HFFc6 (cell line): ENCODE measurements at regions not wholly inside any gene's neighbourhood (a gene's known extent, or its start where the extent isn't known, plus 50 kb on each side); places are given as distances from the start of the nearest gene placed in this dataset.

ENCODE experiments used
- DNase-seq: peaks from one replicate; pipeline ENCODE4 v3.0.0-alpha.2; 2018
- H3K27ac Mint-ChIP-seq: 2 replicates; pipeline ENCODE4 v1.8.0; 2020; ENCODE audit warnings: mild to moderate bottlenecking, mixed read lengths
- H3K27me3 Mint-ChIP-seq: 2 replicates; pipeline ENCODE4 v1.8.0; 2021; ENCODE audit warnings: mild to moderate bottlenecking, moderate library complexity, mixed read lengths; ENCODE audit not compliant: insufficient read depth
- H3K36me3 Mint-ChIP-seq: 2 replicates; pipeline ENCODE4 v1.8.0; 2021; ENCODE audit warnings: low read depth, mixed read lengths
- H3K4me1 Mint-ChIP-seq: 2 replicates; pipeline ENCODE4 v1.8.0; 2020; ENCODE audit warnings: low read depth, mixed read lengths
- H3K4me3 Mint-ChIP-seq: 2 replicates; pipeline ENCODE4 v1.8.0; 2020; ENCODE audit warnings: mild to moderate bottlenecking, moderate library complexity, mixed read lengths
- H3K9me3 Mint-ChIP-seq: 2 replicates; pipeline ENCODE4 v1.8.0; 2020; ENCODE audit warnings: mild to moderate bottlenecking, mixed read lengths
- CTCF ChIP-seq: fragments of 200-600 bp; sonication (generic); IDR thresholded peaks from 2 replicates; pipeline ENCODE4 v1.5.0; 2021; ENCODE audit warnings: antibody characterized with exemption, mild to moderate bottlenecking

GRCh38 chr2:215606219-215606618 lies 170.4 kb upstream of the FN1 start:
- peaks cover 70% of the 10 kb centered on the region for H3K4me1 Mint-ChIP-seq
- H3K9me3 Mint-ChIP-seq = no peaks in the 10 kb centered on the region; the same call in 1 of the 2 replicates

DNA sequence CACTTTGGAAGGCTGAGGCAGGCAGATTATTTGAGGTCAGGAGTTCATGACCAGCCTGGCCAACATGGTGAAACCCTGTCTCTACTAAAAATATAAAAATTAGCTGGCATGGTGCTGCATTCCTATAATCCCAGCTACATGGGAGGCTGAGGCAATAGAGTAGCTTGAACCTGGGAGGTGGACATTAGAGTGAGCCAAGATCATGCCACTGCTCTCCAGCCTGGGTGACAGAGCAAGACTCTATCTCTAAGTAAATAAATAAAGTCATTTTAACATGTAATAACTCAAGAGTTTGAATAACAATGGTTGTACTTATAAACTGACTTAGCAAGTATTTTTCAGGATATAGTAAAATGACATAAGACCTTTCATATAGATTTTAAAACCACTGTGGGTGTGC lies 169.3 kb upstream of the FN1 start:
- TF ChIP-seq CTCF = no peak
- peaks cover 68% of the 10 kb centered on the region for H3K4me1 Mint-ChIP-seq
- no peak for DNase-seq
- peaks cover 16% of the 10 kb centered on the region for H3K36me3 Mint-ChIP-seq
- no peaks in the 10 kb centered on the region; the same call in 1 of the 2 replicates for H3K9me3 Mint-ChIP-seq
- H3K4me3 Mint-ChIP-seq = no peak overlapping the region
- peaks cover 5% of the 10 kb centered on the region; the same call in 1 of the 2 replicates for H3K27me3 Mint-ChIP-seq
- no peak overlapping the region for H3K27ac Mint-ChIP-seq

More at GRCh38 chr2:215606219-215606618, 170.4 kb upstream of the FN1 start:
- H3K4me3 Mint-ChIP-seq = no peak overlapping the region
- DNase-seq = no peak
- no peak overlapping the region for H3K27ac Mint-ChIP-seq
- no peak for TF ChIP-seq CTCF
- peaks cover 21% of the 10 kb centered on the region for H3K36me3 Mint-ChIP-seq
- 0 out of 2 replicates have a peak, but pooled peaks cover 3% of the 10 kb centered on the region for H3K27me3 Mint-ChIP-seq

GRCh38 chr2:215604606-215605005 lies 168.7 kb upstream of the FN1 start:
- Mint-ChIP-seq H3K9me3 (no peaks in the 10 kb centered on the region; the same call in 1 of the 2 replicates), H3K27ac (no peak overlapping the region), H3K27me3 (peaks cover 5% of the 10 kb centered on the region; the same call in 1 of the 2 replicates), H3K4me3 (no peak overlapping the region), H3K36me3 (peaks cover 16% of the 10 kb centered on the region), H3K4me1 (peaks cover 63% of the 10 kb centered on the region)
- DNase-seq = no peak
- TF ChIP-seq CTCF = no peak

DNA sequence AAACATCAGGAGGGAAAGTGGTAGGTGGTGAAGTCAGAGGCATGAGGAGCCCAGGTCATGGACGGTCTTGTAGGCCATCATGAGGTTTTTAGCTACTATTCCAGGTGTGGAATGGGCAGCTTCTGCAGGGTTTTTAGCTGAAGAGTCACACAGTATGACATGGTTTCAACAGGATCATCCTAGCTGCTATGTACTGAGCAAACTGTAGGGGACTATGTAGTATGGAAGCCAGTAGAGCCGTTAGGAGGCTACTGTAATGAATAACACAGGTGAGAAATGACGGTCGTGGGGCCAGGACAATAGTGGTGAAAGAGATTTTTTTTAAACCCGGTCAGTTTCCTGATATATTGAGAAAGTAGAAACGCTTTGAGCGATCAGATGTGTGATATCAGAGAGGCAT lies 167.6 kb upstream of the FN1 start:
- Mint-ChIP-seq H3K9me3 (no peaks in the 10 kb centered on the region; the same call in 1 of the 2 replicates), H3K27ac (no peak overlapping the region), H3K36me3 (peaks cover 16% of the 10 kb centered on the region), H3K27me3 (peaks cover 5% of the 10 kb centered on the region; the same call in 1 of the 2 replicates), H3K4me3 (no peak overlapping the region), H3K4me1 (peaks cover 64% of the 10 kb centered on the region)
- DNase-seq = no peak
- no peak for TF ChIP-seq CTCF

GRCh38 chr2:215602997-215603396 lies 167.1 kb upstream of the FN1 start:
- Mint-ChIP-seq H3K4me1 (peaks cover 68% of the 10 kb centered on the region), H3K27me3 (peaks cover 5% of the 10 kb centered on the region; the same call in 1 of the 2 replicates), H3K27ac (no peak overlapping the region), H3K9me3 (no peaks in the 10 kb centered on the region; the same call in 1 of the 2 replicates), H3K4me3 (no peak overlapping the region), H3K36me3 (peaks cover 16% of the 10 kb centered on the region)
- no peak for TF ChIP-seq CTCF
- DNase-seq = no peak
